Left ventricle myocardium inferior (tissue), 1 donor: ENCODE measurements at regions not wholly inside any gene's neighbourhood (a gene's known extent, or its start where the extent isn't known, plus 50 kb on each side); places are given as distances from the start of the nearest gene placed in this dataset.

Source experiments
- DNase-seq: peaks from one replicate; pipeline ENCODE4 v3.0.0-alpha.2; 2020
- H3K27ac ChIP-seq: fragments of 200-600 bp; replicated peaks from 2 replicates; pipeline ENCODE4 v1.8.0; 2021
- H3K27me3 ChIP-seq: fragments of 200-600 bp; 2 replicates; pipeline ENCODE4 v1.8.0; 2021; ENCODE audit warnings: low read depth
- H3K36me3 ChIP-seq: fragments of 200-600 bp; 2 replicates; pipeline ENCODE4 v1.8.0; 2021
- H3K4me1 ChIP-seq: fragments of 200-600 bp; 2 replicates; pipeline ENCODE4 v1.8.0; 2021
- H3K4me3 ChIP-seq: fragments of 200-600 bp; 2 replicates; pipeline ENCODE4 v1.8.0; 2021; ENCODE audit warnings: mild to moderate bottlenecking, moderate library complexity
- H3K9me3 ChIP-seq: fragments of 200-600 bp; replicated peaks from 2 replicates; pipeline ENCODE4 v1.8.0; 2021
- intact Hi-C: fragments of 100-400 bp; cut with micrococcal nuclease; formaldehyde crosslinking; loops from one replicate; pipeline ENCODE4 v1.11.0; 2022
- TF ChIP-seq, protein P1 (sequence below): fragments of 200-600 bp; IDR thresholded peaks from 2 replicates; pipeline ENCODE4 v1.8.0; 2021; ENCODE audit warnings: antibody characterized with exemption, mild to moderate bottlenecking, borderline replicate concordance
- donor health status: DM: no; HTN: yes; CAD: no; lungs with severe emphysema.

DNA sequence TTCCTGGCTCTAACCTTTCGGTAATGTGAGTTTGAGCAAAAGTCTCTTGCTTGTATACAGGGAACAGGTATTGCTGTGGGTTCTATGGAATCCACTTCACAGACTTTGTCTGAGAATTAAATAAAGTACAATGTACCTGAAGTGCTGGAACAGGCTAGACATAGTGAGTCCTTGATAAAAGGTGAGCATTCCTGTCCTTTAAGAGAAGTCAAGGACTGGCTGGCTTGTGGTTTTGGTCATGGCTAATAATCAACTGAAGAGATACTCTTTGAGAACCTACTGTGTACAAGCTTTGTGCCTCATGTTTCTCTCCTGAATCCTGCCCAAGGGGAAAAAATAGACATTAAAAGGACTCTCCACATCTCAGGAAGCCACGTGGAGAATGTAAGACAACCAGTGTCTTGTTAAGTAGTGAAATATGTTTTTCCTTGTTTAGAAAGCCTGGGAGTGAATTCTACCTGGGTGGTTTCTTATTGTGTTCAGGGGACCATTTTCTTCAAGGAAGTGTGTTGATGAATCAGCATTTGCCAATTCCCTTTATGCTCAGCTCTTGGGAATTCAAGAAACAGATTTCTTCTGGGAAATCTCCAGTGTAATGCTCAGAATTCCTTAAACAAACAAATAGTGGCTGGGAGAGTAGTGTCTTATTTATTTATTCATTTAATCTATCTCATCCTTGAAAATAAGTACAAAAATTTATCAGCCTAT is 55.2 kb upstream of the PLD5 start:
- DNase-seq: no peak
- Histone ChIP-seq H3K9me3 (peaks cover 19% of the 10 kb centered on the region), H3K4me3 (no peak overlapping the region), H3K27me3 (no peaks in the 10 kb centered on the region), H3K4me1 (no peaks in the 10 kb centered on the region), H3K36me3 (no peaks in the 10 kb centered on the region), H3K27ac (no peak overlapping the region)
- intact Hi-C loops: no loop called here
- TF ChIP-seq, protein P1, sequence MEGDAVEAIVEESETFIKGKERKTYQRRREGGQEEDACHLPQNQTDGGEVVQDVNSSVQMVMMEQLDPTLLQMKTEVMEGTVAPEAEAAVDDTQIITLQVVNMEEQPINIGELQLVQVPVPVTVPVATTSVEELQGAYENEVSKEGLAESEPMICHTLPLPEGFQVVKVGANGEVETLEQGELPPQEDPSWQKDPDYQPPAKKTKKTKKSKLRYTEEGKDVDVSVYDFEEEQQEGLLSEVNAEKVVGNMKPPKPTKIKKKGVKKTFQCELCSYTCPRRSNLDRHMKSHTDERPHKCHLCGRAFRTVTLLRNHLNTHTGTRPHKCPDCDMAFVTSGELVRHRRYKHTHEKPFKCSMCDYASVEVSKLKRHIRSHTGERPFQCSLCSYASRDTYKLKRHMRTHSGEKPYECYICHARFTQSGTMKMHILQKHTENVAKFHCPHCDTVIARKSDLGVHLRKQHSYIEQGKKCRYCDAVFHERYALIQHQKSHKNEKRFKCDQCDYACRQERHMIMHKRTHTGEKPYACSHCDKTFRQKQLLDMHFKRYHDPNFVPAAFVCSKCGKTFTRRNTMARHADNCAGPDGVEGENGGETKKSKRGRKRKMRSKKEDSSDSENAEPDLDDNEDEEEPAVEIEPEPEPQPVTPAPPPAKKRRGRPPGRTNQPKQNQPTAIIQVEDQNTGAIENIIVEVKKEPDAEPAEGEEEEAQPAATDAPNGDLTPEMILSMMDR: no peak
